SK-N-SH (cell line): ENCODE measurements at regions not wholly inside any gene's neighbourhood (a gene's known extent, or its start where the extent isn't known, plus 50 kb on each side); places are given as distances from the start of the nearest gene placed in this dataset.

Experiments
- CTCF ChIA-PET: fragments of 300-600, 350-600 bp; formaldehyde crosslinking; extraction: SDS; loops from one replicate; lab custom pipeline; 2021; lab: Yijun Ruan, JAX
- POLR2A ChIA-PET: fragments of 350-600 bp; sonication (Branson Sonifier 250); formaldehyde crosslinking; extraction: SDS; loops from one replicate; lab custom pipeline; 2020; ENCODE audit warnings: antibody characterized with exemption, inconsistent platforms; lab: Yijun Ruan, JAX
- DNase-seq: peaks from one replicate; pipeline ENCODE4 v3.0.0; 2012
- H2AFZ ChIP-seq: fragments of 200-600 bp; sonication (generic); 2 replicates; pipeline ENCODE4 v1.8.1; 2016; ENCODE audit warnings: antibody characterized with exemption, mild to moderate bottlenecking, low read depth
- H3F3A ChIP-seq: fragments of 200-600 bp; sonication (generic); replicated peaks from 2 replicates; pipeline ENCODE3; 2016; ENCODE audit warnings: antibody characterized with exemption, mild to moderate bottlenecking; ENCODE audit not compliant: insufficient read depth
- H3K27ac ChIP-seq, 2 experiments: fragments of 200-500 bp in 1 of 2; fragments of 200-600 bp in 1 of 2; sonication (Bioruptor generic) in 1 of 2; sonication (generic), shearing (Covaris generic) in 1 of 2; 2 replicates each; pipeline versions ENCODE4 v1.5.1 to v1.6.1; 2014 to 2016; ENCODE audit warnings: low read depth in 2 of 2, inconsistent platforms in 1 of 2, low read length in 1 of 2, mild to moderate bottlenecking in 1 of 2, mixed read lengths in 1 of 2
- H3K27me3 ChIP-seq: fragments of 200-600 bp; sonication (generic), shearing (Covaris generic); 2 replicates; pipeline ENCODE4 v1.6.1; 2016; ENCODE audit warnings: mixed run types; ENCODE audit not compliant: insufficient read depth
- H3K36me3 ChIP-seq, 2 experiments: fragments of 200-500 bp in 1 of 2; fragments of 200-600 bp in 1 of 2; sonication (Bioruptor generic) in 1 of 2; sonication (generic) in 1 of 2; replicated peaks in 1 of 2; 2 replicates each; pipeline versions ENCODE3 to v1.5.1; 2014 to 2016; ENCODE audit warnings: low read length in 1 of 2, mild to moderate bottlenecking in 1 of 2; ENCODE audit not compliant: insufficient read depth in 2 of 2, control insufficient read depth in 1 of 2
- H3K4me1 ChIP-seq, 2 experiments: fragments of 200-500 bp in 1 of 2; fragments of 200-600 bp in 1 of 2; sonication (Bioruptor generic) in 1 of 2; sonication (generic), shearing (Covaris generic) in 1 of 2; 2 replicates each; pipeline versions ENCODE4 v1.5.1 to v1.6.1; 2014 to 2016; ENCODE audit warnings: low read depth in 1 of 2, low read length in 1 of 2, mixed run types in 1 of 2; ENCODE audit not compliant: insufficient read depth in 2 of 2, control insufficient read depth in 1 of 2
- H3K4me2 ChIP-seq: fragments of 200-600 bp; sonication (generic), shearing (Covaris generic); 2 replicates; pipeline ENCODE4 v1.6.1; 2017; ENCODE audit warnings: mixed run types
- H3K4me3 ChIP-seq, 2 experiments: fragments of 200-500 bp in 1 of 2; fragments of 200-600 bp in 1 of 2; sonication (Bioruptor generic) in 1 of 2; sonication (generic), shearing (Covaris generic) in 1 of 2; 2 replicates each; pipeline versions ENCODE4 v1.5.1 to v1.8.1; 2014 to 2016; ENCODE audit warnings: low read depth in 2 of 2, inconsistent platforms in 1 of 2, low read length in 1 of 2, mild to moderate bottlenecking in 1 of 2, mixed read lengths in 1 of 2, moderate library complexity in 1 of 2
- H3K79me2 ChIP-seq: fragments of 200-600 bp; sonication (generic); 2 replicates; pipeline ENCODE4 v1.8.1; 2017; ENCODE audit warnings: mild to moderate bottlenecking; ENCODE audit not compliant: insufficient read depth
- H3K9ac ChIP-seq: fragments of 200-600 bp; sonication (generic); 2 replicates; pipeline ENCODE4 v1.6.1; 2017; ENCODE audit warnings: mixed run types
- H3K9me2 ChIP-seq: fragments of 200-600 bp; sonication (generic); 2 replicates; pipeline ENCODE4 v1.6.1; 2017; ENCODE audit warnings: mixed run types
- H3K9me3 ChIP-seq: fragments of 200-600 bp; sonication (generic); 2 replicates; pipeline ENCODE4 v1.6.1; 2017; ENCODE audit warnings: mixed run types, mild to moderate bottlenecking, moderate library complexity
- H4K20me1 ChIP-seq: fragments of 200-600 bp; sonication (generic); 2 replicates; pipeline ENCODE4 v1.6.1; 2017; ENCODE audit warnings: mild to moderate bottlenecking, mixed run types; ENCODE audit not compliant: insufficient read depth
- CHD2 ChIP-seq: fragments of 150-350 bp; IDR thresholded peaks from 2 replicates; pipeline ENCODE4 v1.6.1; 2018; ENCODE audit warnings: low read length; ENCODE audit not compliant: partially characterized antibody
- ELF1 ChIP-seq: IDR thresholded peaks from 2 replicates; pipeline ENCODE4 v1.4.0; 2012
- EP300 ChIP-seq, 2 experiments: IDR thresholded peaks; 2 replicates each; pipeline versions ENCODE4 v1.4.0 to v1.6.1; 2012; ENCODE audit warnings: borderline replicate concordance in 1 of 2, low read depth in 1 of 2, low read length in 1 of 2
- EZH2phosphoT487 ChIP-seq: fragments of 200-600 bp; sonication (generic); IDR thresholded peaks from 2 replicates; pipeline ENCODE4 v1.6.1; 2017; ENCODE audit warnings: low read depth, mixed run types, mild to moderate bottlenecking, antibody characterized with exemption, moderate library complexity, borderline replicate concordance
- FOSL2 ChIP-seq: IDR thresholded peaks from 2 replicates; pipeline ENCODE4 v1.4.0; 2012; ENCODE audit warnings: low read depth, mild to moderate bottlenecking, moderate library complexity, borderline replicate concordance
- FOXJ3 ChIP-seq: sonication (generic); formaldehyde crosslinking; IDR thresholded peaks from 2 replicates; pipeline ENCODE4 v1.5.1; 2020; ENCODE audit warnings: mild to moderate bottlenecking, missing genetic modification reagents
- GABPA ChIP-seq: IDR thresholded peaks from 2 replicates; pipeline ENCODE4 v1.4.0; 2012; ENCODE audit warnings: low read depth, mild to moderate bottlenecking
- JUND ChIP-seq: IDR thresholded peaks from 2 replicates; pipeline ENCODE4 v1.4.0; 2012
- MEF2A ChIP-seq: IDR thresholded peaks from 2 replicates; pipeline ENCODE4 v1.4.0; 2012; ENCODE audit warnings: low read depth, borderline replicate concordance
- NRF1 ChIP-seq: IDR thresholded peaks from 2 replicates; pipeline ENCODE4 v1.6.1; 2012; ENCODE audit warnings: low read depth, mild to moderate bottlenecking, low read length
- POLR2AphosphoS5 ChIP-seq: IDR thresholded peaks from 2 replicates; pipeline ENCODE4 v1.6.1; 2012; ENCODE audit warnings: low read depth, low read length
- RAD21 ChIP-seq: IDR thresholded peaks from 2 replicates; pipeline ENCODE4 v1.6.1; 2012; ENCODE audit warnings: mild to moderate bottlenecking, low read length
- REST ChIP-seq: IDR thresholded peaks from 2 replicates; pipeline ENCODE4 v1.6.1; 2012; ENCODE audit warnings: mild to moderate bottlenecking, low read depth, low read length, moderate library complexity
- RFX5 ChIP-seq: IDR thresholded peaks from 2 replicates; pipeline ENCODE4 v1.6.1; 2012; ENCODE audit warnings: mild to moderate bottlenecking, improper control_type of control experiment, low read length
- RXRA ChIP-seq: IDR thresholded peaks from 2 replicates; pipeline ENCODE4 v1.4.0; 2012; ENCODE audit warnings: low read depth, mild to moderate bottlenecking, borderline replicate concordance
- SIN3A ChIP-seq: IDR thresholded peaks from 2 replicates; pipeline ENCODE4 v1.6.1; 2012; ENCODE audit warnings: low read depth, mild to moderate bottlenecking, low read length, moderate library complexity, borderline replicate concordance
- TCF12 ChIP-seq: IDR thresholded peaks from 2 replicates; pipeline ENCODE4 v1.4.0; 2012
- YY1 ChIP-seq: IDR thresholded peaks from 2 replicates; pipeline ENCODE4 v1.4.0; 2012; ENCODE audit warnings: low read depth, mild to moderate bottlenecking
- WGBS: methylation state at CpG from one replicate; pipeline ENCODE4 v1.1.6; 2017; ENCODE audit warnings: low lambda C conversion rate; 5-methylcytosine and 5-hydroxymethylcytosine counted together
- TF ChIP-seq, protein P1 (sequence below): fragments of 150-350 bp; IDR thresholded peaks from 2 replicates; pipeline ENCODE4 v1.6.1; 2017; ENCODE audit warnings: antibody characterized with exemption, low read length, low read depth, borderline replicate concordance

- TF ChIP-seq RAD21 = no peak
- no peak for TF ChIP-seq CHD2
- TF ChIP-seq, protein P1, sequence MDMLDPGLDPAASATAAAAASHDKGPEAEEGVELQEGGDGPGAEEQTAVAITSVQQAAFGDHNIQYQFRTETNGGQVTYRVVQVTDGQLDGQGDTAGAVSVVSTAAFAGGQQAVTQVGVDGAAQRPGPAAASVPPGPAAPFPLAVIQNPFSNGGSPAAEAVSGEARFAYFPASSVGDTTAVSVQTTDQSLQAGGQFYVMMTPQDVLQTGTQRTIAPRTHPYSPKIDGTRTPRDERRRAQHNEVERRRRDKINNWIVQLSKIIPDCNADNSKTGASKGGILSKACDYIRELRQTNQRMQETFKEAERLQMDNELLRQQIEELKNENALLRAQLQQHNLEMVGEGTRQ = no peak
These were observed 197.9 kb downstream of the RBFOX3 start (continued) for GRCh38 chr17:79412886-79413390.

DNA sequence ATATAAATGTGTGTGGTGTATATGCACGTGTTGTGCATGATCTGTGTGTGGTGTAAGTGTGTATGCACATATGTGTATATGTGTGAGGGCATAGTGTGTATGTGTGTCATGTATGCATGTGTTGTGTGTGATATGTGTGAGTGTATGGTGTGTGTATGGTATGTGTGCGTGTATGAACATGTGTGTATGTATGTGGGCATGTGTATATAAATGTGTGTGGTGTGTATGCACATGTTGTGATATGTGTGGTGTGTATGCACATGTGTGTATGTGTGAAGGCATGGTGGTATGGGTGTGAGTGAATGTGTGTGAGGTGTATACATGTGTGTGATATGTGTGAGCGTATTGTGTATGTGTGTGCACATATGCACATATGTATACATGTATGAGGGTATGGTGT lies 198.7 kb downstream of the RBFOX3 start:
- Histone ChIP-seq H3K9me3 (no peaks in the 10 kb centered on the region), H4K20me1 (no peaks in the 10 kb centered on the region), H3K79me2 (no peaks in the 10 kb centered on the region), H3K36me3 (no peaks in the 10 kb centered on the region), H3K4me3 (no peak overlapping the region), H3K9ac (no peak overlapping the region), H3K27ac (no peak overlapping the region), H3K9me2 (no peaks in the 10 kb centered on the region), H3K4me1 (peaks cover 0 to 16% of the 10 kb centered on the region in 2 experiments; a peak in 1 of 4 replicates), H2AFZ (no peak overlapping the region), H3F3A (no peaks in the 10 kb centered on the region), H3K4me2 (no peak overlapping the region), H3K27me3 (peaks cover 55% of the 10 kb centered on the region)
- TF ChIP-seq, protein P1 = no peak
- no peak for TF ChIP-seq ELF1
- no peak for TF ChIP-seq CHD2
- TF ChIP-seq FOXJ3 = no peak
- no peak for TF ChIP-seq EP300 (IDR thresholded peaks at IDR 0.05; ENCODE audit: borderline replicate concordance in 1 of 2, low read depth in 1 of 2, low read length in 1 of 2)
- no peak for TF ChIP-seq GABPA
- TF ChIP-seq RXRA = no peak
- TF ChIP-seq MEF2A = no peak
- ChIA-PET CTCF (no interaction called here), POLR2A (no interaction called here)
- no peak for DNase-seq
- WGBS = 29% methylated on average over 3 of the region's 3 CpGs

DNA sequence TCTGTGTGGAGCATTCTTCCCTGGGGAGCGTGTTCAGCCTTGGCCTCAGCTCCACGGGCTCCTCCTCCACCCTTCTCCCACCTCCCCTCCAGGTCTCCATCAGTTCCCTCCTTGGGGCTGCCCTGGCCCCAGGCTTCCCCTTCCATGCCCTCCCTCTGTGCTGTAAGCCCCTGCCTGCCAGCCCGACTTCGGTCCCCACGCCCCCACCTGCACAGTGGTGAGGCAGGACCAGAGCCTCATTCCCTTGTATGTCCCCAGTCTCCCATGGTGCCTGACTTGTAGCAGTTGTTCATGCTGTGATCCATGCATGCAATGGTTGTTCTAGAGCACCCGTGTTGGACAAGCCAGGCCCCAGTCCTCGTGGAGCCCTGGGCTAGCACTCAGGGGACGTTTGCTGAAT lies 199.4 kb downstream of the RBFOX3 start:
- Histone ChIP-seq H3K4me2 (no peak overlapping the region), H3K4me3 (no peak overlapping the region), H3K27me3 (peaks cover 57% of the 10 kb centered on the region), H3K79me2 (no peaks in the 10 kb centered on the region), H3K4me1 (peaks cover 0 to 16% of the 10 kb centered on the region in 2 experiments; a peak in 1 of 4 replicates), H3K36me3 (no peaks in the 10 kb centered on the region), H3F3A (no peaks in the 10 kb centered on the region), H3K27ac (no peak overlapping the region), H4K20me1 (no peaks in the 10 kb centered on the region), H3K9me2 (no peaks in the 10 kb centered on the region), H3K9ac (no peak overlapping the region), H2AFZ (no peak overlapping the region), H3K9me3 (no peaks in the 10 kb centered on the region)
- no peak for DNase-seq
- TF ChIP-seq ELF1 (no peak), RFX5 (no peak), JUND (no peak), TCF12 (no peak), SIN3A (no peak), GABPA (no peak), EZH2phosphoT487 (no peak), YY1 (no peak), REST (no peak), EP300 (IDR thresholded peaks at IDR 0.05; ENCODE audit: borderline replicate concordance in 1 of 2, low read depth in 1 of 2, low read length in 1 of 2) (no peak), NRF1 (no peak), CHD2 (no peak), MEF2A (no peak), RXRA (no peak), FOXJ3 (no peak), FOSL2 (no peak), POLR2AphosphoS5 (no peak)
- TF ChIP-seq, protein P1 = no peak
- CTCF ChIA-PET = interaction anchor here (2.7 to 16.2 kb wide), 2 partner anchors 10 to 23 kb away, joined by 25 to 333 read pairs; no protein-coding TSS in a partner anchor
- 46% methylated on average over 8 of the region's 8 CpGs for WGBS
- POLR2A ChIA-PET = no interaction called here
